Lower leg skin (tissue), 4 donors: ENCODE measurements at regions not wholly inside any gene's neighbourhood (a gene's known extent, or its start where the extent isn't known, plus 50 kb on each side); places are given as distances from the start of the nearest gene placed in this dataset.
"Not testable (repeated sequence)": the region's sequence is repeated elsewhere in the genome, so short reads cannot be mapped to it uniquely, and the experiment has no call there.

ENCODE experiments used
- DNase-seq, 2 donors: peaks; one replicate each; pipeline ENCODE4 v3.0.0-alpha.2; 2019; ENCODE audit warnings: low spot score in 2 of 2
- H3K4me3 ChIP-seq: fragments of 200-600 bp; sonication (generic); 2 replicates; pipeline ENCODE4 v1.5.1; 2017; ENCODE audit warnings: mild to moderate bottlenecking, low read depth; ENCODE audit not compliant: poor library complexity, severe bottlenecking
- POLR2A ChIP-seq, 2 donors: fragments of 450-650 bp; IDR thresholded peaks; one replicate each; pipeline ENCODE4 v1.6.1; 2016 to 2017; ENCODE audit warnings: antibody characterized with exemption in 2 of 2, mild to moderate bottlenecking in 1 of 2, moderate library complexity in 1 of 2
- WGBS, 2 donors: methylation state at CpG; one replicate each; pipeline ENCODE4 v1.1.5; 2018; 5-methylcytosine and 5-hydroxymethylcytosine counted together
- intact Hi-C: fragments of 100-400 bp; cut with DNase I; formaldehyde crosslinking; loops from one replicate; pipeline ENCODE4 v1.15.0; 2023; ENCODE audit warnings: low total_unique reads
- TF ChIP-seq, protein P1 (sequence below), 3 donors: fragments of 450-650 bp; IDR thresholded peaks; one replicate each; pipeline ENCODE4 v1.5.1; 2016; ENCODE audit warnings: antibody characterized with exemption in 3 of 3, mild to moderate bottlenecking in 3 of 3, moderate library complexity in 2 of 3

DNA sequence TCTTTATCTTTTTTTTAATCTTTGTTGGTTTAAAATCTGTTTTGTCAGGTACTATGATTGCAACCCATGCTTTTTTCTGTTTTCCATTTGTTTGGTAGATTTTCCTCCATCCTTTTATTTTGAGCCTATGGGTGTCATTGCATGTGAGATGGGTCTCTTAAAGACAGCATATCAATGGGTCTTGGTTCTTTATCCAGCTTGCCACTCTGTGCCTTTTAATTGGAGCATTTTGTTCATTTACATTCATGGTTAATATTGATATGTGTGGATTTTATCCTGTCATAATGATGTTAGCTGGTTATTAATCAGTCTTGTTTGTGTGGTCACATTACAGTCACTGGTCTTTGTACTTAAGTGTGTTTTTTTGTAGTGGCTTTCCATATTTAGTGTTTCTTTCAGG is 159.9 kb downstream of the CENPF start:
- H3K4me3 ChIP-seq, result no peak overlapping the region
- no peak for DNase-seq
- TF ChIP-seq, protein P1, sequence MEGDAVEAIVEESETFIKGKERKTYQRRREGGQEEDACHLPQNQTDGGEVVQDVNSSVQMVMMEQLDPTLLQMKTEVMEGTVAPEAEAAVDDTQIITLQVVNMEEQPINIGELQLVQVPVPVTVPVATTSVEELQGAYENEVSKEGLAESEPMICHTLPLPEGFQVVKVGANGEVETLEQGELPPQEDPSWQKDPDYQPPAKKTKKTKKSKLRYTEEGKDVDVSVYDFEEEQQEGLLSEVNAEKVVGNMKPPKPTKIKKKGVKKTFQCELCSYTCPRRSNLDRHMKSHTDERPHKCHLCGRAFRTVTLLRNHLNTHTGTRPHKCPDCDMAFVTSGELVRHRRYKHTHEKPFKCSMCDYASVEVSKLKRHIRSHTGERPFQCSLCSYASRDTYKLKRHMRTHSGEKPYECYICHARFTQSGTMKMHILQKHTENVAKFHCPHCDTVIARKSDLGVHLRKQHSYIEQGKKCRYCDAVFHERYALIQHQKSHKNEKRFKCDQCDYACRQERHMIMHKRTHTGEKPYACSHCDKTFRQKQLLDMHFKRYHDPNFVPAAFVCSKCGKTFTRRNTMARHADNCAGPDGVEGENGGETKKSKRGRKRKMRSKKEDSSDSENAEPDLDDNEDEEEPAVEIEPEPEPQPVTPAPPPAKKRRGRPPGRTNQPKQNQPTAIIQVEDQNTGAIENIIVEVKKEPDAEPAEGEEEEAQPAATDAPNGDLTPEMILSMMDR (IDR thresholded peaks at IDR 0.05), result no peak
- TF ChIP-seq POLR2A (IDR thresholded peaks at IDR 0.05), result no peak
- intact Hi-C loops, result no loop called here

DNA sequence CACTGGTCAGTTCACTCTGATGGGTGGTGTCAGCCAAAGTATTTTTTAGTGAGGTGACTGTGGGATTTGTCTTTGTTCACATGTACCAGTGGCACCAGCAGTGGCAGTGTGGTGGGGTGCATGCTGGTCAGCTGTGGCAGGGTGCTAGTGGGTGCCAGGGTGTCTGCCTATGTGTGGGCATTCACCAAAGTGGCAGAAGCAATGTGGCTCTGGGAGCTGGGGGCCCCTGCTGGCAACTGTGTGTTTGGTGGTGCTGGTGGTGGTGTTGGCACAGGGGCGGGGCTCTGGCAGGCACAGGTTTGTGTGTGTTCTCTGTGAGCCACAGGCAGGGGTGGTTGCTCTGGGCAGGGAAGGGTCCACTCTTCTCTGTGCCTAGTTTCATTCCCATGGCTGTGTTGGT is 161.5 kb downstream of the CENPF start:
- intact Hi-C loops, result no loop called here
- H3K4me3 ChIP-seq, result no peak overlapping the region
- WGBS, 2 donors, result 60 to 88% methylated on average over 1 of the region's 1 CpG
- no peak for DNase-seq
- TF ChIP-seq, protein P1 (IDR thresholded peaks at IDR 0.05), result no peak
- TF ChIP-seq POLR2A (IDR thresholded peaks at IDR 0.05), result no peak

DNA sequence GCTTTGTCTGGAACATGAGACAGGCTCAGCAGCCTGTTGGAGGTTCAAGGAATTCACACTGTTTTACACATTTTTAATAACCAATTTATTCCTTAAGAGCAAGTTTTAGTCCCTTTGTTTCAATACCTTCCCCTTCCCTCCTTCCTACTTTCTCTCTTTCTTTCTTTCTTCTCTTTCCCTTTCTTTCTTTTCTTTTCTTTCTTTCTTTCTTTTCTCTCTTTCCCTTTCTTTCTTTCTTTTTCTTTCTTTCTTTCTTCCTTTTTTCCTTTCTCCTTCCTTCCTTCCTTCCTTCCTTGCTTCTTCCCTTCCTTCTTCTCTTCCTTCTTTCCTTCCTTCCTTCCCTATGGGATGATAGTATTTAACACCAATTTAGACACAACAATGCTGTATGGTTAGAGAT is 164.2 kb downstream of the CENPF start:
- DNase-seq, result no peak
- TF ChIP-seq, protein P1 (IDR thresholded peaks at IDR 0.05), result no peak
- no peak for TF ChIP-seq POLR2A (IDR thresholded peaks at IDR 0.05)
- intact Hi-C loops, result no loop called here
- no peak overlapping the region for H3K4me3 ChIP-seq

DNA sequence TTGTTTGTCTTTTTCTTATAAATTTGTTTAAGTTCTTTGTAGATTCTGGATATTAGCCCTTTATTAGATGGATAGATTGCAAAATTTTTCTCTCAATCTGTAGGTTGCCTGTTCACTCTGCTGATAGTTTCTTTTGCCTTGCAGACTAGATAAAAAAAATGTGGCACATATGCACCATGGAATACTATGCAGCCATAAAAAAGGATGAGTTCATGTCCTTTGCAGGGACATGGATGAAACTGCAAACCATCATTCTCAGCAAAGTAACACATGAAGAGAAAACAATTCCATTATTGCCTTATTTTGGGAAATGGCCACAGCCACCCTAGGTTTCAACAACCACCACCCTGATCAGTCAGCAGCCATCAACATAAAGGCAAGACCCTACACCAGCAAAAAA is 166.7 kb downstream of the CENPF start:
- H3K4me3 ChIP-seq, DNase-seq, intact Hi-C loops: not testable (repeated sequence)

DNA sequence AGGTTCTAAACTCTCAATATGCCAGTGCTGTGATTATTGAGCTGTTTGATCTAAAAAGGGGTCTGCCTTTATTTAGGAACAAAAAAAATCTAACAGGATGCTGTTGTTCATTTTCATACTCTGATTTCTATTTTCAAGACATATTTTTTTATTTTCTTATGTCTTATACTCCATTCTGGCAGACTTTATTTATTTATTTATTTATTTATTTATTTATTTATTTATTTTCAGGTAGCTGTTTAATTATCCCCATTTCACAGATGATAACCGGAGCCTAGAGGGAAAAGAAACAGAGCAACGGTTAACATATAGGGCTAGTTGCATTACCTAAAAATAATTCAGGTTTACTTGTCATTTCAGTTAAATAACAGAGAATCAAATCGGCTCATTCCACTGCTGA is 174.4 kb downstream of the CENPF start:
- no peak overlapping the region for H3K4me3 ChIP-seq
- intact Hi-C loops, result no loop called here
- WGBS, 2 donors, result 90 to 91% methylated on average over 3 of the region's 3 CpGs
- no peak for DNase-seq
- no peak for TF ChIP-seq POLR2A (IDR thresholded peaks at IDR 0.05)
- TF ChIP-seq, protein P1 (IDR thresholded peaks at IDR 0.05), result no peak

DNA sequence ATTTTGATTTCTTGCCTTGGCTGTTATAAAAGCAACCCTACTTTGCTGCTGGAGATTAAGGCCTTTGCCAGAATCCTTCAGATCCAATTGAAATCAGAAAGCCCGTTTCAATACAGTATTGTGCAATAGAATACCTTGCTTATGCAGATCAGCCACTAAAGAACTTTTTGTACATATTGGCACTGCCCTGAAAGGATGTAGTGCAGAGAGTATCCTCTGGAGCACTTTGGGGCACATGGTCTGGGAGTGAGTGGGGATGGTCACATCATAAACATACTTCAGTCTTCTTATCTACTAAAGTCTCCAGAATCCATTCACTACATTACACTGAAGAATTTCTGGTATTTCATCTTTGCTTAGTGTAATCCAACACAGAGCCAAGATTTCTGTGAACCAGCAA is 189.0 kb downstream of the CENPF start:
- 27 to 46% methylated on average over 1 of the region's 1 CpG for WGBS, 2 donors
- H3K4me3 ChIP-seq, result no peak overlapping the region
- no peak for DNase-seq
- intact Hi-C loops, result no loop called here
- TF ChIP-seq POLR2A (IDR thresholded peaks at IDR 0.05), result no peak
- TF ChIP-seq, protein P1 (IDR thresholded peaks at IDR 0.05), result no peak
